H1 (cell line): ENCODE measurements at regions not wholly inside any gene's neighbourhood (a gene's known extent, or its start where the extent isn't known, plus 50 kb on each side); places are given as distances from the start of the nearest gene placed in this dataset.

Source experiments
- CHD2 ChIP-seq: IDR thresholded peaks from 2 replicates; pipeline ENCODE4 v1.6.1; 2012; ENCODE audit warnings: low read length, improper control_type of control experiment
- CTCF ChIP-seq, 3 experiments: IDR thresholded peaks; 1 replicate in 2 of 3; 2 replicates in 1 of 3; pipeline versions ENCODE4 v1.5.1 to v1.6.1; 2011; ENCODE audit warnings: low read length in 3 of 3, mild to moderate bottlenecking in 3 of 3, inconsistent platforms in 2 of 3, low read depth in 1 of 3, moderate library complexity in 1 of 3; ENCODE audit not compliant: insufficient read depth in 1 of 3; ENCODE audit errors: control extremely low read depth in 1 of 3
- E2F6 ChIP-seq: IDR thresholded peaks from 2 replicates; pipeline ENCODE4 v1.6.1; 2012; ENCODE audit warnings: inconsistent platforms
- EZH2 ChIP-seq: fragments of 200-600 bp; sonication (generic); IDR thresholded peaks from 2 replicates; pipeline ENCODE4 v1.7.1; 2012; ENCODE audit warnings: low read depth, mild to moderate bottlenecking, moderate library complexity, low read length, inconsistent platforms; ENCODE audit not compliant: severe bottlenecking
- GABPA ChIP-seq: IDR thresholded peaks from 2 replicates; pipeline ENCODE4 v1.6.1; 2011; ENCODE audit warnings: mild to moderate bottlenecking, low read length, moderate library complexity, borderline replicate concordance; ENCODE audit not compliant: insufficient read depth
- MAFK ChIP-seq: IDR thresholded peaks from 2 replicates; pipeline ENCODE4 v1.6.1; 2012; ENCODE audit warnings: low read depth, mild to moderate bottlenecking, improper control_type of control experiment, low read length
- POLR2A ChIP-seq, 2 experiments: IDR thresholded peaks; 1 replicate in 1 of 2; 2 replicates in 1 of 2; pipeline ENCODE4 v1.6.1; 2011; ENCODE audit warnings: low read depth in 2 of 2, low read length in 2 of 2, mild to moderate bottlenecking in 2 of 2; ENCODE audit errors: control extremely low read depth in 1 of 2
- RAD21 ChIP-seq, 2 experiments: IDR thresholded peaks in 1 of 2; conservative IDR thresholded peaks in 1 of 2; 2 replicates each; pipeline ENCODE4 v1.6.1; 2011; ENCODE audit warnings: low read depth in 2 of 2, low read length in 2 of 2, improper control_type of control experiment in 1 of 2, inconsistent platforms in 1 of 2, mild to moderate bottlenecking in 1 of 2, moderate library complexity in 1 of 2
- RXRA ChIP-seq: IDR thresholded peaks from 2 replicates; pipeline ENCODE4 v1.6.1; 2011; ENCODE audit warnings: low read depth, mild to moderate bottlenecking, low read length, moderate library complexity; ENCODE audit not compliant: insufficient read depth
- SP1 ChIP-seq: IDR thresholded peaks from 2 replicates; pipeline ENCODE4 v1.6.1; 2011; ENCODE audit warnings: low read depth, low read length

GRCh38 chr10:44552726-44553125 lies 167.8 kb upstream of the CXCL12 start:
- no peak for TF ChIP-seq MAFK
- no peak for TF ChIP-seq E2F6
- TF ChIP-seq CTCF (IDR thresholded peaks at IDR 0.05; ENCODE audit: control extremely low read depth in 1 of 3, insufficient read depth in 1 of 3, low read depth in 1 of 3, low read length in 3 of 3) = no peak
- TF ChIP-seq RXRA = no peak
- TF ChIP-seq EZH2 = no peak
- no peak for TF ChIP-seq SP1
- TF ChIP-seq CHD2 = no peak
- TF ChIP-seq POLR2A (IDR thresholded peaks at IDR 0.05; ENCODE audit: control extremely low read depth in 1 of 2, low read depth in 2 of 2, low read length in 2 of 2) = no peak
- no peak for TF ChIP-seq RAD21 (IDR thresholded peaks at IDR 0.05 in 1 of 2, conservative IDR thresholded peaks at IDR 0.05 in 1 of 2; ENCODE audit: low read depth in 2 of 2, low read length in 2 of 2)
- TF ChIP-seq GABPA = no peak
